ENCODE measurements at regions not wholly inside any gene's neighbourhood (a gene's known extent, or its start where the extent isn't known, plus 50 kb on each side); places are given as distances from the start of the nearest gene placed in this dataset.

- no peak for DNase-seq (ENCODE audit: low spot score)
- no peaks in the 10 kb centered on the region for H3K27me3 ChIP-seq (replicated peaks; ENCODE audit: insufficient read depth)
These were observed 199.8 kb upstream of the HDAC4 start for GRCh38 chr2:239600650-239601049.

DNA sequence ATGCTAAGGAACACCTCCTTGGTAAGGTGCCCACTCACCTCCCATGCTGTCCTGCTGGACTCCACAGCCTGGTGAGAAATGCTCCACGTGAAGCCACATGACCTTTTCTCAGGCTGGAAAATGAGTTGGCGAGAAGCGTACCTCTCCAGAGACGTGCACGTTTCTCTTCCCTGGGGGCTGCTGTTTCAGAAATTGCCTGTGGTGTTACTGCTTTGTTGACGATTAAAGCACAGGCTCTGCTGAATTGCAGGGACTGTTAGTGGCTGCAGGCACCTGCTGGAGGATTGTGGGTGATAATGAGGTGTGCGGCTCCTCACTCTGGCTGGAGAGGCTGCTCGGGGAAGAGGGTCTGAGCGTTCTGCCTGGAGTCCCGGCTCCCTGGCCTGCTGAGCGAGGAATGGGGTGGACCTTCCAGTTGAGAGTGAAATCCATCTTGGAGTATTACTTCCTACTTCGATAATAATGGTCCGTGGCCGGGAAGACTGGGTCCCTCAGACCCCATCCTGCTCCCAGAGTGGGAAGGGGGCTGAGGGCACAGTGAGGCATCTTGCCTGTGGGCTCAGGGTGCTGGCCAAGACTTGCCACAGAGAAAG is 199.3 kb upstream of the HDAC4 start:
- H3K4me1 ChIP-seq (replicated peaks): no peaks in the 10 kb centered on the region
- 80% methylated on average over 14 of the region's 14 CpGs for WGBS
- H3K36me3 ChIP-seq: no peaks in the 10 kb centered on the region
- no peak overlapping the region for H3K4me3 ChIP-seq
- no peaks in the 10 kb centered on the region for H3K27me3 ChIP-seq (replicated peaks; ENCODE audit: insufficient read depth)
- TF ChIP-seq POLR2A (IDR thresholded peaks at IDR 0.05) (no peak), POLR2AphosphoS5 (IDR thresholded peaks at IDR 0.05) (no peak)
- TF ChIP-seq, protein P1, sequence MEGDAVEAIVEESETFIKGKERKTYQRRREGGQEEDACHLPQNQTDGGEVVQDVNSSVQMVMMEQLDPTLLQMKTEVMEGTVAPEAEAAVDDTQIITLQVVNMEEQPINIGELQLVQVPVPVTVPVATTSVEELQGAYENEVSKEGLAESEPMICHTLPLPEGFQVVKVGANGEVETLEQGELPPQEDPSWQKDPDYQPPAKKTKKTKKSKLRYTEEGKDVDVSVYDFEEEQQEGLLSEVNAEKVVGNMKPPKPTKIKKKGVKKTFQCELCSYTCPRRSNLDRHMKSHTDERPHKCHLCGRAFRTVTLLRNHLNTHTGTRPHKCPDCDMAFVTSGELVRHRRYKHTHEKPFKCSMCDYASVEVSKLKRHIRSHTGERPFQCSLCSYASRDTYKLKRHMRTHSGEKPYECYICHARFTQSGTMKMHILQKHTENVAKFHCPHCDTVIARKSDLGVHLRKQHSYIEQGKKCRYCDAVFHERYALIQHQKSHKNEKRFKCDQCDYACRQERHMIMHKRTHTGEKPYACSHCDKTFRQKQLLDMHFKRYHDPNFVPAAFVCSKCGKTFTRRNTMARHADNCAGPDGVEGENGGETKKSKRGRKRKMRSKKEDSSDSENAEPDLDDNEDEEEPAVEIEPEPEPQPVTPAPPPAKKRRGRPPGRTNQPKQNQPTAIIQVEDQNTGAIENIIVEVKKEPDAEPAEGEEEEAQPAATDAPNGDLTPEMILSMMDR (IDR thresholded peaks at IDR 0.05): no peak
- no peak for DNase-seq (ENCODE audit: low spot score)
- intact Hi-C loops (cut with DNase I): no loop called here
- no peaks in the 10 kb centered on the region for H3K9me3 ChIP-seq
- no peak overlapping the region for H3K27ac ChIP-seq

More at GRCh38 chr2:239600650-239601049, 199.8 kb upstream of the HDAC4 start:
- no peaks in the 10 kb centered on the region for H3K9me3 ChIP-seq
- H3K27ac ChIP-seq: no peak overlapping the region
- intact Hi-C loops (cut with DNase I): no loop called here
- TF ChIP-seq POLR2AphosphoS5 (IDR thresholded peaks at IDR 0.05): no peak
- TF ChIP-seq, protein P1 (IDR thresholded peaks at IDR 0.05): no peak
- TF ChIP-seq POLR2A (IDR thresholded peaks at IDR 0.05): no peak
- H3K4me1 ChIP-seq (replicated peaks): no peaks in the 10 kb centered on the region
- no peaks in the 10 kb centered on the region for H3K36me3 ChIP-seq
- 74% methylated on average over 5 of the region's 5 CpGs for WGBS
- no peak overlapping the region for H3K4me3 ChIP-seq

DNA sequence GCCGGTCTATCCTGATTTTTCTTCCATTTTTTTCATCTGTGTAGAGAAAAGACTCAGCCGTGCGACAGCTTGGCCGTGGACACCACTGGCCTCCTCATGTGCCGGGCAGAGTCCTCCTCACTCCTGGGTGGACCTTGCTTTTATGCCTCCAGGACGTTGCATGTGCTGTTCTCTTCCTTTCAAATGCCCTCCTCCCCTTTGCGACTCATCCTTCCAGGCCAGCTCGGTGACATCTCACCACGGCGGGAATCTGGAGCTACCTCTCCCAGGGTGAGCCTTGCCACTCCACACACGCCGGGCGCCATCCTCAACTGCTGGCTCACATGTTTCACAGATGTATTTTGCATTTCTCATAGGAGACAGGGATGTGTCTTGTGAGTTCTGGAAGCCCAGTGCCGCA is 198.5 kb upstream of the HDAC4 start:
- TF ChIP-seq, protein P1 (IDR thresholded peaks at IDR 0.05): no peak
- H3K27ac ChIP-seq: no peak overlapping the region
- no peaks in the 10 kb centered on the region for H3K4me1 ChIP-seq (replicated peaks)
- intact Hi-C loops (cut with DNase I): no loop called here
- DNase-seq (ENCODE audit: low spot score): no peak
- H3K9me3 ChIP-seq: no peaks in the 10 kb centered on the region
- H3K4me3 ChIP-seq: no peak overlapping the region
- WGBS: 88% methylated on average over 14 of the region's 14 CpGs
- H3K27me3 ChIP-seq (replicated peaks; ENCODE audit: insufficient read depth): no peaks in the 10 kb centered on the region
- H3K36me3 ChIP-seq: no peaks in the 10 kb centered on the region

- intact Hi-C loops (cut with DNase I): no loop called here
- no peak overlapping the region for H3K27ac ChIP-seq
- DNase-seq (ENCODE audit: low spot score): no peak
These were observed 197.9 kb upstream of the HDAC4 start for GRCh38 chr2:239598732-239599090.

More at GRCh38 chr2:239598732-239599090, 197.9 kb upstream of the HDAC4 start:
- Histone ChIP-seq H3K9me3 (no peaks in the 10 kb centered on the region), H3K4me3 (no peak overlapping the region), H3K36me3 (no peaks in the 10 kb centered on the region), H3K4me1 (replicated peaks) (no peaks in the 10 kb centered on the region), H3K27me3 (replicated peaks; ENCODE audit: insufficient read depth) (no peaks in the 10 kb centered on the region)
- 61% methylated on average over 5 of the region's 5 CpGs for WGBS
- no peak for TF ChIP-seq POLR2A (IDR thresholded peaks at IDR 0.05)
- no peak for TF ChIP-seq POLR2AphosphoS5 (IDR thresholded peaks at IDR 0.05)
- TF ChIP-seq, protein P1 (IDR thresholded peaks at IDR 0.05): no peak
